ENCODE measurements at regions not wholly inside any gene's neighbourhood (a gene's known extent, or its start where the extent isn't known, plus 50 kb on each side); places are given as distances from the start of the nearest gene placed in this dataset.

- TF ChIP-seq CTCF (IDR thresholded peaks at IDR 0.05; ENCODE audit: insufficient read depth, low read depth, low read length) = no peak
- no peak for TF ChIP-seq EZH2 (IDR thresholded peaks at IDR 0.05; ENCODE audit: insufficient read depth, low read length)
- Histone ChIP-seq H3K4me1 (ENCODE audit: insufficient read depth, low read length) (no peaks in the 10 kb centered on the region), H4K20me1 (ENCODE audit: insufficient read depth, low read length) (no peaks in the 10 kb centered on the region), H3K9me3 (ENCODE audit: insufficient read depth, low read depth, low read length) (peaks cover 2% of the 10 kb centered on the region), H3K79me2 (ENCODE audit: insufficient read depth, low read length) (no peaks in the 10 kb centered on the region), H3K9ac (ENCODE audit: low read length) (no peak overlapping the region), H3K27me3 (ENCODE audit: insufficient read depth, low read length) (no peaks in the 10 kb centered on the region), H2AFZ (ENCODE audit: low read depth, low read length) (no peak overlapping the region), H3K27ac (ENCODE audit: low read depth, low read length) (no peak overlapping the region), H3K4me2 (ENCODE audit: low read length) (no peak overlapping the region), H3K4me3 (ENCODE audit: insufficient read depth, low read depth, low read length) (no peak overlapping the region), H3K36me3 (ENCODE audit: insufficient read depth, low read length) (no peaks in the 10 kb centered on the region)
- DNase-seq (ENCODE audit: low read depth) (no peak), FAIRE-seq (no peak)
- H3K27ac Mint-ChIP-seq (ENCODE audit: unreplicated experiment) = no peak overlapping the region
- no peaks in the 10 kb centered on the region for H3K36me3 Mint-ChIP-seq (ENCODE audit: low read depth, unreplicated experiment)
- H3K9me3 Mint-ChIP-seq (ENCODE audit: unreplicated experiment) = no peaks in the 10 kb centered on the region
- no peaks in the 10 kb centered on the region for H3K4me1 Mint-ChIP-seq (ENCODE audit: low read depth, unreplicated experiment)
- H3K4me3 Mint-ChIP-seq (ENCODE audit: unreplicated experiment) = no peak overlapping the region
- peaks cover 12% of the 10 kb centered on the region for H3K27me3 Mint-ChIP-seq (ENCODE audit: low read depth, unreplicated experiment)
Observed at GRCh38 chr20:20932156-20932555, 174.0 kb downstream of the LINC00237 start.

GRCh38 chr20:20931632-20932031 lies 174.5 kb downstream of the LINC00237 start:
- TF ChIP-seq EZH2 (IDR thresholded peaks at IDR 0.05; ENCODE audit: insufficient read depth, low read length) = no peak
- peaks cover 2% of the 10 kb centered on the region for H3K9me3 ChIP-seq (ENCODE audit: insufficient read depth, low read depth, low read length)
- H3K4me1 Mint-ChIP-seq (ENCODE audit: low read depth, unreplicated experiment) = no peaks in the 10 kb centered on the region
- H3K36me3 Mint-ChIP-seq (ENCODE audit: low read depth, unreplicated experiment) = no peaks in the 10 kb centered on the region
- DNase-seq (ENCODE audit: low read depth) (no peak), FAIRE-seq (no peak)
- no peak overlapping the region for H3K27ac ChIP-seq (ENCODE audit: low read depth, low read length)
- H3K36me3 ChIP-seq (ENCODE audit: insufficient read depth, low read length) = no peaks in the 10 kb centered on the region
- H3K4me3 ChIP-seq (ENCODE audit: insufficient read depth, low read depth, low read length) = no peak overlapping the region
- H3K27me3 Mint-ChIP-seq (ENCODE audit: low read depth, unreplicated experiment) = peaks cover 15% of the 10 kb centered on the region
- no peaks in the 10 kb centered on the region for H3K9me3 Mint-ChIP-seq (ENCODE audit: unreplicated experiment)
- no peak overlapping the region for H3K9ac ChIP-seq (ENCODE audit: low read length)
- no peaks in the 10 kb centered on the region for H4K20me1 ChIP-seq (ENCODE audit: insufficient read depth, low read length)
- H3K79me2 ChIP-seq (ENCODE audit: insufficient read depth, low read length) = no peaks in the 10 kb centered on the region
- no peak overlapping the region for H3K4me2 ChIP-seq (ENCODE audit: low read length)
- no peaks in the 10 kb centered on the region for H3K27me3 ChIP-seq (ENCODE audit: insufficient read depth, low read length)
- H3K27ac Mint-ChIP-seq (ENCODE audit: unreplicated experiment) = no peak overlapping the region
- no peaks in the 10 kb centered on the region for H3K4me1 ChIP-seq (ENCODE audit: insufficient read depth, low read length)
- H2AFZ ChIP-seq (ENCODE audit: low read depth, low read length) = no peak overlapping the region
- no peak overlapping the region for H3K4me3 Mint-ChIP-seq (ENCODE audit: unreplicated experiment)

GRCh38 chr20:20931024-20931423 lies 175.1 kb downstream of the LINC00237 start:
- H3K27me3 Mint-ChIP-seq (ENCODE audit: low read depth, unreplicated experiment) = peaks cover 15% of the 10 kb centered on the region
- Histone ChIP-seq H3K4me2 (ENCODE audit: low read length) (no peak overlapping the region), H3K9ac (ENCODE audit: low read length) (no peak overlapping the region), H3K4me1 (ENCODE audit: insufficient read depth, low read length) (no peaks in the 10 kb centered on the region), H4K20me1 (ENCODE audit: insufficient read depth, low read length) (no peaks in the 10 kb centered on the region), H3K27ac (ENCODE audit: low read depth, low read length) (no peak overlapping the region), H3K36me3 (ENCODE audit: insufficient read depth, low read length) (no peaks in the 10 kb centered on the region), H3K4me3 (ENCODE audit: insufficient read depth, low read depth, low read length) (no peak overlapping the region), H3K9me3 (ENCODE audit: insufficient read depth, low read depth, low read length) (peaks cover 5% of the 10 kb centered on the region), H2AFZ (ENCODE audit: low read depth, low read length) (no peak overlapping the region), H3K27me3 (ENCODE audit: insufficient read depth, low read length) (no peaks in the 10 kb centered on the region), H3K79me2 (ENCODE audit: insufficient read depth, low read length) (no peaks in the 10 kb centered on the region)
- DNase-seq (ENCODE audit: low read depth) (no peak), FAIRE-seq (no peak)
- H3K36me3 Mint-ChIP-seq (ENCODE audit: low read depth, unreplicated experiment) = no peaks in the 10 kb centered on the region
- TF ChIP-seq EZH2 (IDR thresholded peaks at IDR 0.05; ENCODE audit: insufficient read depth, low read length) = no peak
- no peak for TF ChIP-seq CTCF (IDR thresholded peaks at IDR 0.05; ENCODE audit: insufficient read depth, low read depth, low read length)
- no peaks in the 10 kb centered on the region for H3K4me1 Mint-ChIP-seq (ENCODE audit: low read depth, unreplicated experiment)
- no peak overlapping the region for H3K27ac Mint-ChIP-seq (ENCODE audit: unreplicated experiment)
- no peaks in the 10 kb centered on the region for H3K9me3 Mint-ChIP-seq (ENCODE audit: unreplicated experiment)
- no peak overlapping the region for H3K4me3 Mint-ChIP-seq (ENCODE audit: unreplicated experiment)
